Right atrium auricular region (tissue), 2 donors: ENCODE measurements at regions not wholly inside any gene's neighbourhood (a gene's known extent, or its start where the extent isn't known, plus 50 kb on each side); places are given as distances from the start of the nearest gene placed in this dataset.

ENCODE experiments used
- DNase-seq: peaks from one replicate; pipeline ENCODE4 v3.0.0-alpha.2; 2019; ENCODE audit warnings: low spot score
- H3K27ac ChIP-seq, 2 donors: fragments of 200-600 bp; sonication (generic); 1 replicate in 1 of 2; 2 replicates in 1 of 2; pipeline ENCODE4 v1.5.1; 2016 to 2019
- H3K27me3 ChIP-seq, 2 donors: fragments of 200-600 bp; sonication (generic); one replicate each; pipeline versions ENCODE4 v1.5.1 to v1.6.0; 2017 to 2019
- H3K36me3 ChIP-seq: fragments of 200-600 bp; sonication (generic); one replicate; pipeline ENCODE4 v1.5.1; 2016
- H3K4me1 ChIP-seq, 2 donors: fragments of 200-600 bp; sonication (generic); one replicate each; pipeline versions ENCODE4 v1.5.1 to v1.6.0; 2017 to 2019
- H3K4me3 ChIP-seq, 2 donors: fragments of 200-600 bp; sonication (generic); 1 replicate in 1 of 2; 2 replicates in 1 of 2; pipeline ENCODE4 v1.5.1; 2017 to 2019; ENCODE audit warnings: mild to moderate bottlenecking in 1 of 2, moderate library complexity in 1 of 2
- H3K9me3 ChIP-seq, 2 donors: fragments of 200-600 bp; sonication (generic); one replicate each; pipeline ENCODE4 v1.5.1; 2019
- CTCF ChIP-seq, 2 donors: fragments of 200-600 bp; sonication (generic); IDR thresholded peaks; one replicate each; pipeline ENCODE4 v1.5.1; 2019; ENCODE audit warnings: antibody characterized with exemption in 2 of 2

GRCh38 chr1:87821335-87821697 is 492.6 kb downstream of the LMO4 start:
- Histone ChIP-seq H3K36me3 (no peaks in the 10 kb centered on the region), H3K27ac (no peak overlapping the region), H3K27me3 (no peaks in the 10 kb centered on the region), H3K4me1 (no peaks in the 10 kb centered on the region), H3K9me3 (no peaks in the 10 kb centered on the region), H3K4me3 (no peak overlapping the region)
- TF ChIP-seq CTCF (IDR thresholded peaks at IDR 0.05): no peak
- no peak for DNase-seq

- Histone ChIP-seq H3K4me3 (peak overlapping the region in 1 of 2 donors; percentile 17), H3K27ac (no peak overlapping the region), H3K4me1 (no peaks in the 10 kb centered on the region), H3K9me3 (no peaks in the 10 kb centered on the region), H3K27me3 (no peaks in the 10 kb centered on the region), H3K36me3 (no peaks in the 10 kb centered on the region)
- no peak for TF ChIP-seq CTCF (IDR thresholded peaks at IDR 0.05)
- DNase-seq: no peak
These were observed 498.1 kb downstream of the LMO4 start for GRCh38 chr1:87826681-87827251.

GRCh38 chr1:87829360-87829759 is 500.7 kb downstream of the LMO4 start:
- Histone ChIP-seq H3K36me3 (no peaks in the 10 kb centered on the region), H3K9me3 (no peaks in the 10 kb centered on the region), H3K4me1 (no peaks in the 10 kb centered on the region), H3K27me3 (no peaks in the 10 kb centered on the region), H3K27ac (no peak overlapping the region), H3K4me3 (no peak overlapping the region)
- DNase-seq: no peak
- TF ChIP-seq CTCF (IDR thresholded peaks at IDR 0.05): no peak

- H3K9me3 ChIP-seq: no peaks in the 10 kb centered on the region
- no peak for TF ChIP-seq CTCF (IDR thresholded peaks at IDR 0.05)
- H3K4me1 ChIP-seq: no peaks in the 10 kb centered on the region
- H3K27ac ChIP-seq: no peak overlapping the region
- no peak for DNase-seq
- no peak overlapping the region for H3K4me3 ChIP-seq
- H3K27me3 ChIP-seq: no peaks in the 10 kb centered on the region
- no peaks in the 10 kb centered on the region for H3K36me3 ChIP-seq
These were observed 501.8 kb downstream of the LMO4 start for GRCh38 chr1:87830432-87830978.

GRCh38 chr1:87833166-87833565 is 504.5 kb downstream of the LMO4 start:
- Histone ChIP-seq H3K27me3 (no peaks in the 10 kb centered on the region), H3K36me3 (no peaks in the 10 kb centered on the region), H3K9me3 (no peaks in the 10 kb centered on the region), H3K27ac (no peak overlapping the region), H3K4me1 (no peaks in the 10 kb centered on the region), H3K4me3 (no peak overlapping the region)
- DNase-seq: no peak
- no peak for TF ChIP-seq CTCF (IDR thresholded peaks at IDR 0.05)

- H3K27me3 ChIP-seq: no peaks in the 10 kb centered on the region
- no peaks in the 10 kb centered on the region for H3K9me3 ChIP-seq
- H3K36me3 ChIP-seq: no peaks in the 10 kb centered on the region
- H3K27ac ChIP-seq: no peak overlapping the region
- TF ChIP-seq CTCF (IDR thresholded peaks at IDR 0.05): no peak
- DNase-seq: no peak
- H3K4me3 ChIP-seq: no peak overlapping the region
- no peaks in the 10 kb centered on the region for H3K4me1 ChIP-seq
These were observed 505.5 kb downstream of the LMO4 start for GRCh38 chr1:87834151-87834550.
